ENCODE measurements at regions not wholly inside any gene's neighbourhood (a gene's known extent, or its start where the extent isn't known, plus 50 kb on each side); places are given as distances from the start of the nearest gene placed in this dataset.

- 93% methylated on average over 3 of the region's 3 CpGs for WGBS
- Histone ChIP-seq H3K4me1 (ENCODE audit: control insufficient read depth in 4 of 4, insufficient read depth in 4 of 4, low read length in 3 of 4) (peaks cover 0 to 2% (median 0%) of the 10 kb centered on the region in 4 donors), H3K4me3 (ENCODE audit: low read depth in 1 of 3, low read length in 3 of 3) (no peak overlapping the region), H3K36me3 (ENCODE audit: control insufficient read depth in 4 of 4, insufficient read depth in 3 of 4, low read depth in 1 of 4, low read length in 3 of 4) (no peaks in the 10 kb centered on the region), H3K27ac (ENCODE audit: low read depth in 1 of 2, low read length in 2 of 2) (no peak overlapping the region), H3K9me3 (ENCODE audit: control insufficient read depth in 4 of 4, low read length in 3 of 4) (no peaks in the 10 kb centered on the region), H3K9ac (ENCODE audit: low read depth in 1 of 2, low read length in 2 of 2) (no peak overlapping the region), H3K27me3 (ENCODE audit: control insufficient read depth in 4 of 4, insufficient read depth in 4 of 4, low read length in 3 of 4) (no peaks in the 10 kb centered on the region)
- DNase-seq (ENCODE audit: low spot score) = no peak
- TF ChIP-seq, protein P1, sequence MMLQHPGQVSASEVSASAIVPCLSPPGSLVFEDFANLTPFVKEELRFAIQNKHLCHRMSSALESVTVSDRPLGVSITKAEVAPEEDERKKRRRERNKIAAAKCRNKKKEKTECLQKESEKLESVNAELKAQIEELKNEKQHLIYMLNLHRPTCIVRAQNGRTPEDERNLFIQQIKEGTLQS (IDR thresholded peaks at IDR 0.05) = no peak
- TF ChIP-seq FOXA1 (IDR thresholded peaks at IDR 0.05) (no peak), CTCF (IDR thresholded peaks at IDR 0.05; ENCODE audit: low read depth, low read length, missing input control) (no peak), YY1 (IDR thresholded peaks at IDR 0.05) (no peak), RXRA (IDR thresholded peaks at IDR 0.05) (no peak), GABPA (IDR thresholded peaks at IDR 0.05 in 1 of 2, conservative IDR thresholded peaks at IDR 0.05 in 1 of 2) (no peak)
- TF ChIP-seq, protein P2, sequence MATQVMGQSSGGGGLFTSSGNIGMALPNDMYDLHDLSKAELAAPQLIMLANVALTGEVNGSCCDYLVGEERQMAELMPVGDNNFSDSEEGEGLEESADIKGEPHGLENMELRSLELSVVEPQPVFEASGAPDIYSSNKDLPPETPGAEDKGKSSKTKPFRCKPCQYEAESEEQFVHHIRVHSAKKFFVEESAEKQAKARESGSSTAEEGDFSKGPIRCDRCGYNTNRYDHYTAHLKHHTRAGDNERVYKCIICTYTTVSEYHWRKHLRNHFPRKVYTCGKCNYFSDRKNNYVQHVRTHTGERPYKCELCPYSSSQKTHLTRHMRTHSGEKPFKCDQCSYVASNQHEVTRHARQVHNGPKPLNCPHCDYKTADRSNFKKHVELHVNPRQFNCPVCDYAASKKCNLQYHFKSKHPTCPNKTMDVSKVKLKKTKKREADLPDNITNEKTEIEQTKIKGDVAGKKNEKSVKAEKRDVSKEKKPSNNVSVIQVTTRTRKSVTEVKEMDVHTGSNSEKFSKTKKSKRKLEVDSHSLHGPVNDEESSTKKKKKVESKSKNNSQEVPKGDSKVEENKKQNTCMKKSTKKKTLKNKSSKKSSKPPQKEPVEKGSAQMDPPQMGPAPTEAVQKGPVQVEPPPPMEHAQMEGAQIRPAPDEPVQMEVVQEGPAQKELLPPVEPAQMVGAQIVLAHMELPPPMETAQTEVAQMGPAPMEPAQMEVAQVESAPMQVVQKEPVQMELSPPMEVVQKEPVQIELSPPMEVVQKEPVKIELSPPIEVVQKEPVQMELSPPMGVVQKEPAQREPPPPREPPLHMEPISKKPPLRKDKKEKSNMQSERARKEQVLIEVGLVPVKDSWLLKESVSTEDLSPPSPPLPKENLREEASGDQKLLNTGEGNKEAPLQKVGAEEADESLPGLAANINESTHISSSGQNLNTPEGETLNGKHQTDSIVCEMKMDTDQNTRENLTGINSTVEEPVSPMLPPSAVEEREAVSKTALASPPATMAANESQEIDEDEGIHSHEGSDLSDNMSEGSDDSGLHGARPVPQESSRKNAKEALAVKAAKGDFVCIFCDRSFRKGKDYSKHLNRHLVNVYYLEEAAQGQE (IDR thresholded peaks at IDR 0.05) = no peak
These were observed 81.9 kb upstream of the RPS23 start for GRCh38 chr5:82360022-82360421.

DNA sequence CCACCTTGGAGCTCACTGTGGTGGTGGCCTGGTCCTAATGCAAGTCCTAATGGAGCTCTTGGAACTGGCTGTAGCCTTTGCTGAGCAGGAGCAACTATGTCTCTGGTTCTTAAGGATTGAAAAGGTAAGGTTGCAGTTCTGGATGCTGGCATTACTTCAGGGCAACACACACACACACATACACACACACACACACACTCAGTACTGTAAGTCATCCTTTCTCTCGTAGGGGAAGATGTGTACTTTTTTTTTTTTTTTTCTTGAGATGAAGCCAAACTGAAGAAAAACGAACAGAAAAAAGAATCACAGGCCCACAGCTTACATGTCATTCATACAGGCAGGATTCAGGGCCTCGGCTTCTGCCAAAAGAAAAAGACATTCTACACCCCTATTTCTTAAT, 81.1 kb upstream of the RPS23 start:
- H3K27me3 ChIP-seq (ENCODE audit: control insufficient read depth in 4 of 4, insufficient read depth in 4 of 4, low read length in 3 of 4) = no peaks in the 10 kb centered on the region
- H3K4me3 ChIP-seq (ENCODE audit: low read depth in 1 of 3, low read length in 3 of 3) = no peak overlapping the region
- H3K4me1 ChIP-seq (ENCODE audit: control insufficient read depth in 4 of 4, insufficient read depth in 4 of 4, low read length in 3 of 4) = peaks cover 0 to 2% (median 0%) of the 10 kb centered on the region in 4 donors
- no peak overlapping the region for H3K9ac ChIP-seq (ENCODE audit: low read depth in 1 of 2, low read length in 2 of 2)
- H3K9me3 ChIP-seq (ENCODE audit: control insufficient read depth in 4 of 4, low read length in 3 of 4) = no peaks in the 10 kb centered on the region
- H3K36me3 ChIP-seq (ENCODE audit: control insufficient read depth in 4 of 4, insufficient read depth in 3 of 4, low read depth in 1 of 4, low read length in 3 of 4) = no peaks in the 10 kb centered on the region
- 88% methylated on average over 3 of the region's 3 CpGs for WGBS
- no peak for DNase-seq (ENCODE audit: low spot score)
- no peak for TF ChIP-seq FOXA2 (IDR thresholded peaks at IDR 0.05)
- no peak overlapping the region for H3K27ac ChIP-seq (ENCODE audit: low read depth in 1 of 2, low read length in 2 of 2)

DNA sequence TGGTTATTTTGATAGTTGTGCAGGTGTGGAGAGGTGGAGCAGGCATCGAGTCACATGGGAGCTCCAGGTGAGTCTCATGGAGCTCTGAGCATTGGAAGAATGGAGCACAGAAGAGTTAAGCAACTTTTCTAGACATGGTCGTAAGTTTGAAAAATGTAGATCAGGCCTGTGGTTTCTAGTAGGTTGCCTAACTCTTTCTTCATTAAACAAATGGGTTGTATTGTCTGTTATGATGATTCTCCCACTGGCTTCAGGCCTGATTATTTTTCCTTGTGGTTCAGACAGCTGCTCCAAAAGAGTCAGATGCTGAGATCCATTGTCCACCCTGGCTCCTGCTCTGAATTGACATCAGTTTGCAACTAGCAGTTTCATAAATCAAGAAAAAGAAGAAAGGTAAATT, 80.3 kb upstream of the RPS23 start:
- no peak for DNase-seq (ENCODE audit: low spot score)
- TF ChIP-seq, protein P1 (IDR thresholded peaks at IDR 0.05) = no peak
- TF ChIP-seq RAD21 (IDR thresholded peaks at IDR 0.05) (no peak), GABPA (IDR thresholded peaks at IDR 0.05 in 1 of 2, conservative IDR thresholded peaks at IDR 0.05 in 1 of 2) (no peak), TAF1 (conservative IDR thresholded peaks at IDR 0.05) (no peak), NR2F2 (IDR thresholded peaks at IDR 0.05) (no peak), ZBTB33 (IDR thresholded peaks at IDR 0.05) (no peak), HNF4A (conservative IDR thresholded peaks at IDR 0.05) (no peak), YY1 (IDR thresholded peaks at IDR 0.05) (no peak)
- Histone ChIP-seq H3K9ac (ENCODE audit: low read depth in 1 of 2, low read length in 2 of 2) (no peak overlapping the region), H3K4me3 (ENCODE audit: low read depth in 1 of 3, low read length in 3 of 3) (no peak overlapping the region), H3K9me3 (ENCODE audit: control insufficient read depth in 4 of 4, low read length in 3 of 4) (no peaks in the 10 kb centered on the region), H3K36me3 (ENCODE audit: control insufficient read depth in 4 of 4, insufficient read depth in 3 of 4, low read depth in 1 of 4, low read length in 3 of 4) (no peaks in the 10 kb centered on the region), H3K4me1 (ENCODE audit: control insufficient read depth in 4 of 4, insufficient read depth in 4 of 4, low read length in 3 of 4) (peaks cover 0 to 2% (median 0%) of the 10 kb centered on the region in 4 donors), H3K27me3 (ENCODE audit: control insufficient read depth in 4 of 4, insufficient read depth in 4 of 4, low read length in 3 of 4) (no peaks in the 10 kb centered on the region), H3K27ac (ENCODE audit: low read depth in 1 of 2, low read length in 2 of 2) (no peak overlapping the region)
- WGBS = 90% methylated on average over 2 of the region's 2 CpGs
